ENCODE measurements at regions not wholly inside any gene's neighbourhood (a gene's known extent, or its start where the extent isn't known, plus 50 kb on each side); places are given as distances from the start of the nearest gene placed in this dataset.

DNA sequence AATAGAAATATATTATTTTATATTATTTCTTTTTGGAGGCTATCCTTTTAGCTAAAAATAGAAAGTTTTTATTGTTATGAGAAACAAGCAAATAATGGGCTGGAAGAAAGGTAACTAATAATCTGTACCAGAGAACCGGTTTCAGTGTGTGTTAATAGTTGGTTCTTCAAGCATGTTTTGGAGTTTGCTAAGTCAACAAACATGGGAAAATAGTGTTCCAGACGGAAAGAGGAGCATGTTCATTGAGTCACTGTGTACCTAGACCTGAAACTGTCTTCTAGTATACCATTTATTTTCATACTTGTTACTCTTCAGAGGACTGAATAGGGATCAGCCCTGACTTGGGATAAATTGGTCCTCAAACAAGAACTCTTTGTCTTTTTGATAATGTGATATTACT is 134.5 kb upstream of the CWC22 start:
- TF ChIP-seq, protein P1, sequence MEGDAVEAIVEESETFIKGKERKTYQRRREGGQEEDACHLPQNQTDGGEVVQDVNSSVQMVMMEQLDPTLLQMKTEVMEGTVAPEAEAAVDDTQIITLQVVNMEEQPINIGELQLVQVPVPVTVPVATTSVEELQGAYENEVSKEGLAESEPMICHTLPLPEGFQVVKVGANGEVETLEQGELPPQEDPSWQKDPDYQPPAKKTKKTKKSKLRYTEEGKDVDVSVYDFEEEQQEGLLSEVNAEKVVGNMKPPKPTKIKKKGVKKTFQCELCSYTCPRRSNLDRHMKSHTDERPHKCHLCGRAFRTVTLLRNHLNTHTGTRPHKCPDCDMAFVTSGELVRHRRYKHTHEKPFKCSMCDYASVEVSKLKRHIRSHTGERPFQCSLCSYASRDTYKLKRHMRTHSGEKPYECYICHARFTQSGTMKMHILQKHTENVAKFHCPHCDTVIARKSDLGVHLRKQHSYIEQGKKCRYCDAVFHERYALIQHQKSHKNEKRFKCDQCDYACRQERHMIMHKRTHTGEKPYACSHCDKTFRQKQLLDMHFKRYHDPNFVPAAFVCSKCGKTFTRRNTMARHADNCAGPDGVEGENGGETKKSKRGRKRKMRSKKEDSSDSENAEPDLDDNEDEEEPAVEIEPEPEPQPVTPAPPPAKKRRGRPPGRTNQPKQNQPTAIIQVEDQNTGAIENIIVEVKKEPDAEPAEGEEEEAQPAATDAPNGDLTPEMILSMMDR (IDR thresholded peaks at IDR 0.05): no peak
- TF ChIP-seq, protein P2, sequence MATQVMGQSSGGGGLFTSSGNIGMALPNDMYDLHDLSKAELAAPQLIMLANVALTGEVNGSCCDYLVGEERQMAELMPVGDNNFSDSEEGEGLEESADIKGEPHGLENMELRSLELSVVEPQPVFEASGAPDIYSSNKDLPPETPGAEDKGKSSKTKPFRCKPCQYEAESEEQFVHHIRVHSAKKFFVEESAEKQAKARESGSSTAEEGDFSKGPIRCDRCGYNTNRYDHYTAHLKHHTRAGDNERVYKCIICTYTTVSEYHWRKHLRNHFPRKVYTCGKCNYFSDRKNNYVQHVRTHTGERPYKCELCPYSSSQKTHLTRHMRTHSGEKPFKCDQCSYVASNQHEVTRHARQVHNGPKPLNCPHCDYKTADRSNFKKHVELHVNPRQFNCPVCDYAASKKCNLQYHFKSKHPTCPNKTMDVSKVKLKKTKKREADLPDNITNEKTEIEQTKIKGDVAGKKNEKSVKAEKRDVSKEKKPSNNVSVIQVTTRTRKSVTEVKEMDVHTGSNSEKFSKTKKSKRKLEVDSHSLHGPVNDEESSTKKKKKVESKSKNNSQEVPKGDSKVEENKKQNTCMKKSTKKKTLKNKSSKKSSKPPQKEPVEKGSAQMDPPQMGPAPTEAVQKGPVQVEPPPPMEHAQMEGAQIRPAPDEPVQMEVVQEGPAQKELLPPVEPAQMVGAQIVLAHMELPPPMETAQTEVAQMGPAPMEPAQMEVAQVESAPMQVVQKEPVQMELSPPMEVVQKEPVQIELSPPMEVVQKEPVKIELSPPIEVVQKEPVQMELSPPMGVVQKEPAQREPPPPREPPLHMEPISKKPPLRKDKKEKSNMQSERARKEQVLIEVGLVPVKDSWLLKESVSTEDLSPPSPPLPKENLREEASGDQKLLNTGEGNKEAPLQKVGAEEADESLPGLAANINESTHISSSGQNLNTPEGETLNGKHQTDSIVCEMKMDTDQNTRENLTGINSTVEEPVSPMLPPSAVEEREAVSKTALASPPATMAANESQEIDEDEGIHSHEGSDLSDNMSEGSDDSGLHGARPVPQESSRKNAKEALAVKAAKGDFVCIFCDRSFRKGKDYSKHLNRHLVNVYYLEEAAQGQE (IDR thresholded peaks at IDR 0.05; ENCODE audit: insufficient read depth in 1 of 2, low read depth in 2 of 2, low read length in 1 of 2): no peak
- TF ChIP-seq POLR2AphosphoS5 (IDR thresholded peaks at IDR 0.05; ENCODE audit: low read depth, low read length): no peak
- TF ChIP-seq TCF7L2 (IDR thresholded peaks at IDR 0.05; ENCODE audit: low read depth, low read length): no peak
- no peak for TF ChIP-seq SIN3A (IDR thresholded peaks at IDR 0.05; ENCODE audit: borderline replicate concordance, insufficient read depth, low read depth, low read length)
